Stimulated activated CD8-positive, alpha-beta memory T cell treated with anti-CD3 and anti-CD28 coated beads, Interleukin-12 subunit alpha, Interleukin-12 subunit beta, amount 100 ng/mL, for 24 hours (primary cell): ENCODE measurements at regions not wholly inside any gene's neighbourhood (a gene's known extent, or its start where the extent isn't known, plus 50 kb on each side); places are given as distances from the start of the nearest gene placed in this dataset.

ENCODE experiments used
- DNase-seq: peaks from one replicate; pipeline ENCODE4 v3.0.0-alpha.2; 2020; ENCODE audit errors: extremely low read depth

GRCh38 chr17:79369532-79369931 lies 241.3 kb downstream of the RBFOX3 start:
- DNase-seq, result no peak

GRCh38 chr17:79369001-79369400 lies 241.8 kb downstream of the RBFOX3 start:
- no peak for DNase-seq

GRCh38 chr17:79368521-79368920 lies 242.3 kb downstream of the RBFOX3 start:
- no peak for DNase-seq

GRCh38 chr17:79366988-79367571 lies 243.8 kb downstream of the RBFOX3 start:
- DNase-seq, result no peak

- DNase-seq, result no peak
These were observed 244.7 kb downstream of the RBFOX3 start for GRCh38 chr17:79365836-79366770.

GRCh38 chr17:79365351-79365750 lies 245.5 kb downstream of the RBFOX3 start:
- no peak for DNase-seq

GRCh38 chr17:79364315-79365094 lies 246.3 kb downstream of the RBFOX3 start:
- DNase-seq, result no peak

- no peak for DNase-seq
These were observed 247.1 kb downstream of the RBFOX3 start for GRCh38 chr17:79363552-79364275.

GRCh38 chr17:79362772-79363305 lies 248.0 kb downstream of the RBFOX3 start:
- no peak for DNase-seq

- DNase-seq, result no peak
These were observed 248.7 kb downstream of the RBFOX3 start for GRCh38 chr17:79361873-79362771.

- no peak for DNase-seq
These were observed 249.6 kb downstream of the RBFOX3 start for GRCh38 chr17:79361221-79361734.

GRCh38 chr17:79360196-79360595 lies 250.7 kb downstream of the RBFOX3 start:
- no peak for DNase-seq

- no peak for DNase-seq
These were observed 253.9 kb downstream of the RBFOX3 start for GRCh38 chr17:79356839-79357447.

GRCh38 chr17:79355165-79355564 lies 255.7 kb downstream of the RBFOX3 start:
- no peak for DNase-seq

GRCh38 chr17:79354173-79354820 lies 256.6 kb downstream of the RBFOX3 start:
- DNase-seq, result no peak

- no peak for DNase-seq
These were observed 257.3 kb downstream of the RBFOX3 start for GRCh38 chr17:79353548-79353947.

GRCh38 chr17:79353016-79353415 lies 257.8 kb downstream of the RBFOX3 start:
- no peak for DNase-seq

GRCh38 chr17:79350533-79350932 lies 260.3 kb downstream of the RBFOX3 start:
- no peak for DNase-seq
